ENCODE measurements at regions not wholly inside any gene's neighbourhood (a gene's known extent, or its start where the extent isn't known, plus 50 kb on each side); places are given as distances from the start of the nearest gene placed in this dataset.

DNA sequence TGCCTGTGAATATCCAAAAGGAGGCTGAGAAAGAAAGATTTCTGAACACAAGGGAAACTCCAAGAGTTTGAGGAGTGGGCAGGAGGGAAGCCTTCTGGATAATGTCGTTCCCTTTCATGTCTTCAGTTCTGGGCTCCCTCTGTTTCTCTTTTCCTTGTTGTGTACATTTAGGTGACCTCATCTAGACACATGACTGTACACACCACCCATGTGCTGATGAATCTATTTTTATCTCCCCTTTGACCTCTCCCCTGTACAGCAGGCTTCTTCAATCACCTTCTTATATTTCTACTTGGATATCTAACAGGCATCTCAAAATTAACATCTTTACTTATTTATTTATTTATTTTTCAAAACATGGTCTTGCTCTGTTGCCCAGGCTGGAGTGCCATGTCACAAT, 363.1 kb downstream of the GATA3 start:
- no peaks in the 10 kb centered on the region for H3K4me1 ChIP-seq
- DNase-seq, result no peak

GRCh38 chr10:8418631-8419030, 364.1 kb downstream of the GATA3 start:
- H3K36me3 ChIP-seq, result no peaks in the 10 kb centered on the region
- no peak for DNase-seq

More for the DNA sequence above, 363.1 kb downstream of the GATA3 start:
- no peaks in the 10 kb centered on the region for H3K36me3 ChIP-seq
- no peaks in the 10 kb centered on the region for H3K27me3 ChIP-seq
- no peak overlapping the region for H3K4me3 ChIP-seq (ENCODE audit: low read depth, low read length)
- H3K9me3 ChIP-seq, result no peaks in the 10 kb centered on the region
- TF ChIP-seq, protein P1, sequence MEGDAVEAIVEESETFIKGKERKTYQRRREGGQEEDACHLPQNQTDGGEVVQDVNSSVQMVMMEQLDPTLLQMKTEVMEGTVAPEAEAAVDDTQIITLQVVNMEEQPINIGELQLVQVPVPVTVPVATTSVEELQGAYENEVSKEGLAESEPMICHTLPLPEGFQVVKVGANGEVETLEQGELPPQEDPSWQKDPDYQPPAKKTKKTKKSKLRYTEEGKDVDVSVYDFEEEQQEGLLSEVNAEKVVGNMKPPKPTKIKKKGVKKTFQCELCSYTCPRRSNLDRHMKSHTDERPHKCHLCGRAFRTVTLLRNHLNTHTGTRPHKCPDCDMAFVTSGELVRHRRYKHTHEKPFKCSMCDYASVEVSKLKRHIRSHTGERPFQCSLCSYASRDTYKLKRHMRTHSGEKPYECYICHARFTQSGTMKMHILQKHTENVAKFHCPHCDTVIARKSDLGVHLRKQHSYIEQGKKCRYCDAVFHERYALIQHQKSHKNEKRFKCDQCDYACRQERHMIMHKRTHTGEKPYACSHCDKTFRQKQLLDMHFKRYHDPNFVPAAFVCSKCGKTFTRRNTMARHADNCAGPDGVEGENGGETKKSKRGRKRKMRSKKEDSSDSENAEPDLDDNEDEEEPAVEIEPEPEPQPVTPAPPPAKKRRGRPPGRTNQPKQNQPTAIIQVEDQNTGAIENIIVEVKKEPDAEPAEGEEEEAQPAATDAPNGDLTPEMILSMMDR (IDR thresholded peaks at IDR 0.05; ENCODE audit: low read depth, low read length), result no peak

DNA sequence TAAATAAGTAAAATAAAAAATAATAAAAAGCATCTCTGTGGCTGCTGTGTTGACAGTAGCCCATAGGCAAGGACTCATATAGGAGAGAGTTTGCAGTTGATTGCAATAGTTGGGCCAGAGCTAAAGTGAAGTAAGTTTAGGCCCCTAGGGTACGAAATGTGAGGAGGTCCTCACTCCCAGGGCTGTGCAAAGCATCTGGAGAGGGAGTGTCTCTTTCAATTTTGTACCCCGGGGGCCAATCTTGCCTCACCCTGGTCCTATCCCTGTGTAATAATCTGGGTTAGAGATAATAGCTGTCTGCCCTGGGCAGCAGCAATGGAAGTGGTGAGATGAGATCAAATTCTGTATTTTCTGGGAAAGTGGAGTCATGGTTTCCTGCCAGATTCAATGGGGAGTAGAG, 365.7 kb downstream of the GATA3 start:
- H3K4me1 ChIP-seq, result no peaks in the 10 kb centered on the region
- DNase-seq, result peak; percentile 13
- H3K36me3 ChIP-seq, result no peaks in the 10 kb centered on the region
- no peaks in the 10 kb centered on the region for H3K9me3 ChIP-seq
- TF ChIP-seq, protein P1 (IDR thresholded peaks at IDR 0.05; ENCODE audit: low read depth, low read length), result no peak
- no peak overlapping the region for H3K4me3 ChIP-seq (ENCODE audit: low read depth, low read length)
- H3K27me3 ChIP-seq, result no peaks in the 10 kb centered on the region

More at GRCh38 chr10:8418631-8419030, 364.1 kb downstream of the GATA3 start:
- Histone ChIP-seq H3K4me3 (ENCODE audit: low read depth, low read length) (no peak overlapping the region), H3K9me3 (no peaks in the 10 kb centered on the region), H3K4me1 (no peaks in the 10 kb centered on the region), H3K27me3 (no peaks in the 10 kb centered on the region)
- TF ChIP-seq, protein P1 (IDR thresholded peaks at IDR 0.05; ENCODE audit: low read depth, low read length), result no peak

GRCh38 chr10:8424555-8425211, 370.2 kb downstream of the GATA3 start:
- no peak overlapping the region for H3K4me3 ChIP-seq (ENCODE audit: low read depth, low read length)
- TF ChIP-seq, protein P1 (IDR thresholded peaks at IDR 0.05; ENCODE audit: low read depth, low read length), result no peak
- no peaks in the 10 kb centered on the region for H3K36me3 ChIP-seq
- H3K27me3 ChIP-seq, result no peaks in the 10 kb centered on the region
- H3K4me1 ChIP-seq, result no peaks in the 10 kb centered on the region
- no peak for DNase-seq
- no peaks in the 10 kb centered on the region for H3K9me3 ChIP-seq

- no peak overlapping the region for H3K4me3 ChIP-seq (ENCODE audit: low read depth, low read length)
- no peaks in the 10 kb centered on the region for H3K36me3 ChIP-seq
- H3K9me3 ChIP-seq, result no peaks in the 10 kb centered on the region
- TF ChIP-seq, protein P1 (IDR thresholded peaks at IDR 0.05; ENCODE audit: low read depth, low read length), result no peak
- H3K4me1 ChIP-seq, result no peaks in the 10 kb centered on the region
- no peaks in the 10 kb centered on the region for H3K27me3 ChIP-seq
- no peak for DNase-seq
Observed at GRCh38 chr10:8428654-8429053, 374.2 kb downstream of the GATA3 start.

- Histone ChIP-seq H3K27me3 (no peaks in the 10 kb centered on the region), H3K4me1 (no peaks in the 10 kb centered on the region), H3K4me3 (ENCODE audit: low read depth, low read length) (no peak overlapping the region), H3K36me3 (no peaks in the 10 kb centered on the region), H3K9me3 (no peaks in the 10 kb centered on the region)
- no peak for DNase-seq
- TF ChIP-seq, protein P1 (IDR thresholded peaks at IDR 0.05; ENCODE audit: low read depth, low read length), result no peak
Observed at GRCh38 chr10:8430321-8430720, 375.8 kb downstream of the GATA3 start.
